Hepatic stellate cell (primary cell): ENCODE measurements at regions not wholly inside any gene's neighbourhood (a gene's known extent, or its start where the extent isn't known, plus 50 kb on each side); places are given as distances from the start of the nearest gene placed in this dataset.
A peak's percentile ranks its signal among the peaks of the same experiment; 100 is the strongest.
"Not testable (repeated sequence)": the region's sequence is repeated elsewhere in the genome, so short reads cannot be mapped to it uniquely, and the experiment has no call there.

Source experiments
- DNase-seq: peaks from one replicate; pipeline ENCODE4 v3.0.0; 2011; ENCODE audit warnings: low spot score

DNA sequence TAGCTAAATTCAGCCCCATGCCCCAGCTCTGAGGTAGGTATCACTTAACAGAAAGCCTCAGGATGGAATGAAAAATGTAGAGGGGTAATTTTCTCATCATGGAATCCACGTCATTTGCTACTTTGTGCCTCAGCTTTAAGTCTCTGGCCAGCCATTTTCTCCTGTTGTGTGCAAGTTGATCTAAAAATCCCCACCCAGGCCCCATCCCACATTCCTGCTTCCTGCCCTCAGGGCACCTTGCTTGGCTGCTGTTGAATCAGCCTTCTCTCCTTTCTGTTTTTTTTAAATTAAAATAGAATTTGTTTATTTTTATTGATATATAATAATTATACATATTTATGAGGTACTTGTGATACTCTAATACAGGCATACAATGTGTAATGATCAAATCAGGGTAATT is 179.9 kb upstream of the TSHZ3 start:
- no peak for DNase-seq

DNA sequence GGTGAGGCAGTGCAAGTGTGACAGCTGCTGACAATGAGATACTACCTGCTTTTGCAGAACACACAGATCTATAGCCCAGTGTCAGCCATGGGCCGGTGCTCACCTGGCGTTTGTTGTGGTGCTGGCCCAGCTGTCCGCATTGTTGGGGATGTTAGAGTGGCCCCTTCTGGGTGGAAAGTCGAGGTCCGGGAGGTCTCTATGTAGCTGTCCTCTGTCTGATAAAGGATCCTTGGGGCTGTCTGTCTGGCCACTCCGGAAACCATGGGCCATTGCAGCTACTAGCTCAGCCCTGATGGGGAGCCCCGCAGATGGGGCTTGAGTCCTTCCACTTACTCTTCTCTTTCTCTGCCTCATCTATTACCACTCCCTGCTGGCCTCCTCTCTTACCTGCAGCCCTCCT is 181.5 kb upstream of the TSHZ3 start:
- DNase-seq: no peak

DNA sequence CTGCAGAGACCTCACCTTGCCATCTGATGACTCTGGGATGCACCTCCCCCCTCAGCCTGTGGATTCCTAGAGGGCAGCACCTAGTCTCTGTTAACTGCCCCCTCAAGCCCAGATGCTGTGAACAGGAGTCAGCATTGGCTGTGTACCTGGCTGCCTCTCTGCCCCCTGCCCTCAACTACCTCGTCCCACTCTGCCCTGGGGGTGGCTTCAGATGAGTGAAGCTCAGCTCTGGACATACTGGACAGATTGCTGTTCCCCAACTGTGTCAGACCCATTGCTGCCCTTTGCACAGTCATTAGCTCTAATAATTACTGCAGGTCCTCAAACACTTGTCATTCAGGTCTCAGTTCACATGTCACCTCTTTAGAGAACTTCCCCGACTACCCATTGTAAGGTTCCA is 182.1 kb upstream of the TSHZ3 start:
- no peak for DNase-seq

DNA sequence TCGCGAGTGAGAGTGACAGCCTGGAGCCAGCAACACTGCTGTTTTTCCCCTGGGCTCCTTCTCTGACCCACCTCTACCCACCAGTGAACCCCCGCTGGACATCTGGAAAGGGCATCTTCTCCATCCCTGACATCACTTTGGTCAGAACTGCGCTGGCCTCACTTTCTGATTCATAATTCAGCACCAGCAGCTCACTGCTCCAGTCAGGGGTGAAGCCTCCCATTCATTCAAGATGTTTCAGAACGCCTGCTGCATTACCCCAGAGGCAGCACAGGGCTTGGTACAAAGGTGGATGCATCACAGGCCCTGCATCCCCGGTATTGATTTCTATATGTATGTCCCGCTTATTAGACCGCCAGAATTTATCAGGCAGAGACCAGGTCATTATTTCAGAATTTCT is 182.8 kb upstream of the TSHZ3 start:
- DNase-seq: no peak

DNA sequence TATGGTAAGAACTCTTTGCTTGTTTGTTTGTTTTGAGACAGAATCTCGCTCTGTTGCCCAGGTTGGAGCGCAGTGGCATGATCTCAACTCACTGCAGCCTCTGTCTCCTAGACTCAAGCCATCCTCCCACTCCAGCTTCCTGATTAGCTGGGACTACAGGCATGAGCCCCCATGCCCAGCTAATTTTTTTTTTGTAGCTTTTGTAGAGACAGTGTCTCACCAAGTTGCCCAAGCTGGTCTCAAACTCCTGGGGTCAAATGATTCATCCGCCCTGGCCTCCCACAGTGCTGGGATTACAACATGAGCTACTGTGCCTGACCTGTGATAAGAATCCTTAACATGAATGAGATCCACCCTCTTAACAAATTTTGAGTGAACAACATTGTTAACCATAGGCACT is 183.9 kb upstream of the TSHZ3 start:
- no peak for DNase-seq

DNA sequence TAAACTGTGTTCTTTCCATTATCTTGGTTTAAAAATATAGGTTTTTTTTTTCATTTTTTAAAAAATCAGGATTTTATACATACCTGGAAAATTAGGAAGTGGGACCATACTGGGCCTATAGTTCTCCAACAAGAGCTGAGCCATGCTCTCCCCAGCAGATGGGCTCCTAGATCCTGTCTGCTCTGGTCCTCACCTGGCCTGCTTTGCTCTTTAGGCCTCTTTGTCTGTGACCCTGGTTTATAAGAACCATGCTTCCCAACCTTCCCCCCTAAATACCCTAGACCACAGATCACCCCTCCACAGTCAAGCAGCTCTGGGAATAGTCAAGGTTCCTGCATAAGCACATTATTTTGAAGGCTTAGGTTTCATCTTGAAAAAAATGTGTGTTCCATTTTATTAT is 185.0 kb upstream of the TSHZ3 start:
- no peak for DNase-seq

DNA sequence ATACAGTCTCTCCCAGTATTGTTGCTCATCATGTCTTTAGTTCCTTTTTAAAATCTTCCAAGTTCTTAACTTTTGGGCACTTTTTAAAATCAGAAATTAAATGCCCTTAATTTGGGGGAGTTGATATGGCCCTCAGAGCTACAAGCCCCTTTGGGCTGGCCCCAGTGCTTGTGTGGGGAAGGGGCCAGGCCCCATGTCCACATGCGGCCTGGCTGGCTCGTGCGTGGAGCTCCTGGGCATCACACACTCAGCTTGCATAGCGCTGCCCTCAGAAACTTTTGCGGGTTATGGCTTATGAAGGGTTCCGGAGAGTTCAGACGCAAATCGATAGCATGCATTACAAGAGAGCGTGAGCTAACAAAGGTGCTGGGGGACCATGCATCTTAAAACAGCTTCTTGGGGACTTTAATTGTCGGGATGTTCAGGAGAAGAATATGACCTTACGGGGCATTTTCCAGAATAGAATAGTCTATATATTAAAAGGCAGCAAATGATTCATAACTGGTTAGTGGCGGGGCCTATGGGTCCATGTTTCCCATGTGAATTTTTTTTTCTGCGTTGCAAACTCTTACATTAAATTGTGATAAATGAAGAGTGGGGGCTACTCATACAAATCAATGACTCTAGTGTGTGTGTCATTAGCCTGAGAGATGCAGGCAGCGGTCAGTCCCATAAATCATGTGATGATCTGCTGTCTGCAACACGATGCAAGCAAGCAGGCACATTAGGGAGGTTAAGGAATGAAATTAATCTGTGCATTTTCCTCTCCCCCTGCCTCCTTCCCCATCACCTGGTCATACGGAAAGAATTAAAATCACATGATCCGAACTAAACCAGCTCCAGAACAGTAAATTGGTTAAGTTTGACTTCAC is 185.8 kb upstream of the TSHZ3 start:
- no peak for DNase-seq

DNA sequence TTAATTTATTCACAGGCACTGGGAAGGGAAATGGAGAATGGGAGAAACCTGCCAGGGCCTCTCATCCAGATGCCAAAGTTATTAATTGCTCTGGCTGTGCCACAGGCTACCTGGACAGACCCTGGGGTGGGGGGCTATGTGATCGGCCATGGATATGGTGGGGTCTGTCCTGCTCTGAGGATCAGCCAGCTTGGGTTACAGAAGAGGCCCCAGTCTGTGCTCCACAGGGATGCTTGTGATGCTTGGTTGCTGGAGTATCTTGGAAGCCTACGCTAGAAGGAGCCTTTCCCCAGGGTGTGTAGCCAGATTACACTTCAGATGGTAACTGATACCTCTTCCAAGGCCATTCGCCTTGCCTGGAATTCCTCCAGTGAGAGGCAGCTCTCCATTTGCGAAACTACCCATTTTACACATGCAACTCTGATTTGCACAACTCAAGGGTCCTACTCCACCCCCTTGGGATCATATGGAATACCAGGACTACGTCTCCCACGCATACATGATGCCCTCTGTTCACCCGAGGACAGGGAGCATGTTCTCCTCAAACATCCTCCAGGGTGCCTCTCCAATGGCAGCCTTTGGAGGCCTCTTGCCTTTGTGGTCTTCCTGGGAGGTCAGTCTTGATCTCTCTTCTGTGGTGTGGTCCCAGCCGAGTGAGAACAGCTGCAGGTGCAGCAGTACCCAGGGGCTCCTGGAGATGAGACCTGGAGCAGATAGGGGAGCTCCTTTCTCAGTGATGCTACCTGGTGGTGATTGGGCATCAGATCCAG is 186.6 kb upstream of the TSHZ3 start:
- no peak for DNase-seq

DNA sequence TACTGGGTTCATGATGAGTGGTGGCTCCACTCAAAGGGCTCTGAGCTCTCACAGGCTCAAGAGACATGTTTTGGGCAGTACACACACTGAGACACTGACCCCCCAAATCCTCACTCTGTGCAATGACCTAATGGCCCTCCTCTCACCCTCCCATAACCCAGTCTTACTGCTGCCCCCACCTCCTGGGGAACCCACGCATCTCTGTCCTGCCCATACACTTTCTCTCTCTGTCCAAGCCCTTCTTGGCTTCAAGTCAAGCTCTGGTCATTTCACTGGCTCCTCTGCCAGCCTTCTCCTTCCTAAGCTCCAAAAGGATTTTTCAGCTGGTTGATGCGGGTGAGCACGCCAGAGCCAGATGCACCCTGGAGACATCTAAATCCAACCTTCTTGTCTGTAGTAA is 187.9 kb upstream of the TSHZ3 start:
- no peak for DNase-seq

DNA sequence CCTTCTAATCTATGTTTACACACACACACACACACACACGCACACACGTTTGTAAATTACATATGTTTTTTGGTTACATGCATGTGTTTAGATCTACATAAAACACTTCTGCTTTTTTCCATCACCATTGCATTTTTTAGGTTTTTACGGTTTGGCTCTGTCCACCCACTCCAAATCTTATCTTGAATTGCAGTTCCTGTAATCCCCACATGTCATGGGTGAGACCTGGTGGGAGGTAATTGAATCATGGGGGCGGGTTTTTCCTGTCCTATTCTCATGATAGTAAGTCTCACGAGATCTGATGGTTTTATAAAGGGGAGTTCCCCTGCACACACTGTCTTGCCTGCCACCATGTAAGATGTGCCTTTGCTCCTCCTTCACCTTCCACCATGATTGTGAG is 188.7 kb upstream of the TSHZ3 start:
- DNase-seq: not testable (repeated sequence)

DNA sequence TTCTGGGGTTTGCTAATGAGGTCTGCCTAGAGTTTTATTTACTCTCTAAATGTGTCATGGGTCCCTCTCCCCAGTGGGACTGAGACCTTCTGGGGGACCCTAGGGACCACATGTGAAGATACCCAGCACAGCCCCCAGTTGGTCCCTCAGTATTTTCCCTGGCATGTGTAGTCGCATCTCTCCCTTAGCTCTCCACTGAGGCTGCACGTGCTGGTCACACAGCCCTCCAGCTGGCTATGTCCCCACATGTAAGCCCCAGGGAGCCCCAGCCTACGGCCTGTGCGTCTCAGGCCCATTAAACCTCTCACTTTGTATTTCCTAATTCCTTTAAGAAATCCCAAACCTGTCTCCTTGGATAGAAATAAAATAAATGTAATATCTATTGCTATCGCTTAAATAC is 189.6 kb upstream of the TSHZ3 start:
- DNase-seq: no peak

DNA sequence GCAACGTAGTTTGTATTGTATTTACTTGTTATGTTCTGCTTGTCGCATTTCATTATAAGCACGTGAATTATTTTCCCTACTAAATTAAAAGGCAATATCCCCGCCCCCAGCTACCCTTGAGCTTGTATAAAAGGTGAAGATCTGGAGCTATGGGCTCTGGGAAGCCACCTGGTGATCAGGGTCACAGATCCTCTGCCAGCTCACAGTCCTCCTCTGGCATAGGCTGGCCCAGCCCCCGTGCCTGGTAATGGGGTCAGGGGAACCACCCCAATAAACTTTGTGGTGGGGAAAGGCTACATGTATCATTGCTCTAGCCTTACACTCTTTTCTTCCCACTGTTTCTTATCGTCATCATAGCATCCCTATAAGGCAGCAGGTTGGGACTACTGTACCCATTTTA is 190.2 kb upstream of the TSHZ3 start:
- no peak for DNase-seq

DNA sequence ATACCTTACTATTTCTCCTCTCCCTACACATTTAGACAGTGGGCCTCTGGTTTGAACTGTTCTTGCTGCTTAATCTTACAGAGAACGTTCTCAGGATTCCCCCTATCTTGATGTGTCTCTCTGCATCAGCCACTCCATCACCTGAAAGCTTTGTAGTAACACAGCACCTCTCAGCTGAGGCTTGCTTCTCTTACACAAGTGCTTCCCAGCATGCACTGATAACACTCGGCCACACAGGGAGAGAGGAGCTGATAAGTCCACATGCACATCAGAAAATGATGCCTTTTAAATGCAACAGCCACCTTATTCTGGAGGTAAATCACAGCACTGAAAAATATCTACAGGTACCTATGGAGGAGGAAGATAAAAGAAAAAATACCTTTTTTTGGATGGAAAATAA is 192.2 kb upstream of the TSHZ3 start:
- no peak for DNase-seq

DNA sequence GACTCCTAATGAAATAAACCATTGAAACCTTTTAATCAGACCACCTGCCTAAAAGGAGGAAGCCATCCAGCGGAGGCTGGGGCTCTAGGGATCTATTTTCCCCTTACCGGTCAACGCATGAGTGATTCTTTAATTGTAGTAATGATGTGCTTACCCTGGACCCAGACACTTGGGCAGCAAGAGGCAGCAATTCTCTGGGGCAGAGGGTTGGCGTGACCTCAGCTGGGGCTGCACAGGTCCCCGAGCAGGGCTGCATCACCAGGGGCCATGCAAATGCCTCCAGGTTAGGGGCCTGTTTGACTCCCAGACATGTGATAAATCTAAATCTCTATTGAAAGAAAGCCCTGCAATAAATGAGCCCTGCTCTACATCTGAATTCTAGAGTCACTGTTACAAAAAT is 194.2 kb upstream of the TSHZ3 start:
- no peak for DNase-seq

DNA sequence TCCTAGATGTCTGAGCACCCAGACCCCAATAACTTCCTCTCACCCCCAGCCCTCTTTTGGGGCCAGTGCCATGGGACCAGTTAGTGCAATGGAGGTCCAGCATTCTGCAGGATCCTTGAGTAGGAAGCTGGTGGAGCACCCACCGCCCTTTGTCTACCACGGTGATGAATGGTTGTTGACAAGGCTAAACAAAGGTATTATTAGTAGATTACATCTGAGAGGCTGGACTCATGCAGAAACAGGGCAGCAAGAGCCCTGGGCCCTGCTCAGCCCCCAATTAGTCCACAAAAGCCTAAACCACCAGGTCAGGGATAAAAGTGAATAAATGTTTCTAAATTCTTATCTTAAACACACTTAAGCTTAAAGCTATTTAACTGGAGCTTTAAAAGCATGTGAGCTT is 196.5 kb upstream of the TSHZ3 start:
- no peak for DNase-seq

DNA sequence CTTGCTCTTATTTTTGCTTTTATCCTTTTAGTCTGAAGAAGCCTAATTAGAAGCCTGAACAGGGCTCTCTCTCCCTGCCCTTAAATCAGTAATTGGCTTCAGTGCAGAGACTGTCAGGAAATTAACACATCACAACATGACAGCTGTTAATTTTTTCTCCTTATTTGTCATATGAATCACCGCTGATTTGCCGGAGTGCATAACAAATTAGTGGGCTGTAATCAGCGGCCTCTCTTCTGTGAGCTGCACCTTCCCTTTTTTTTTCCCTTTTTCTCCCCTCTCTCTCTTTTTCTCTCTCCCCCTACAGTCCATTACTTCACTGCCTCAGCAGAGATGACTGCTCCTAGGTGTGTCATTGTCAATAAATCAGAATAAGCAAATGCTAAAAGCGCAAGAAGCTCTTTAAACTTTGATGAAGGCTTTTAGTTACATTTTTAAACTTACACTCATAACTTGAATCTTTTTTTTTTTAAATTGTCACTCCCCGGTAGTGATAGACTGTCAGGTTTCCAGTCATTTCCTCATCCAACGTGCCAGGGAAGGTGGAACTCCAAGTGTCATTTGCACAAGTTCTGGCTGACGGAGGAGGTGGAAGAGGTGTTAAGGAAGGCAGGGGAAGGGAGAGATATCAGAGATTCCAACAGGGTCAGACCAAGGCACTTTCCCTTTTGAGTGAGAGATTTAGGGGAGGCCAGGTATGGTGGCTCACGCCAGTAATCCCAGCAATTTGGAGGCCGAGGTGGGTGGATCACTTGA is 197.1 kb upstream of the TSHZ3 start:
- no peak for DNase-seq

DNA sequence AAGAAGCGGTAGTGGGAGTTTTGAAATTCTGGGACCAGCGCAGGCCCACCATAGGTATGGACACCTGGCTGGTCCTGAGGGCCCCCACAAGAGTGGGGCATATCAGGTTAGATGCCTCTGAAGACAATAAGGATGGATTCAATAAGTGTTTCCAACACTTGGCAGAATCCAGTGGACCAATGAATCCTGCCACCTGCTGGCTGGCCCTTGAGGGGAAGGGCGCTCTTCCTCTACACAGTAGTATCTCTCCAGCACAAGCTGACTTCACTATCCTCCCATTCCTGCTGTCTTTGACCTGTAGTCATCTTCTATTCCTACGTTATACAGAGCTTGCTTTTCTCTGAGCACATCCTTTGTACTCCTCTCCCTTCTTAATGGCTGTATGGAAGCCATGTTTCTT is 199.7 kb upstream of the TSHZ3 start:
- DNase-seq: peak; percentile 21

DNA sequence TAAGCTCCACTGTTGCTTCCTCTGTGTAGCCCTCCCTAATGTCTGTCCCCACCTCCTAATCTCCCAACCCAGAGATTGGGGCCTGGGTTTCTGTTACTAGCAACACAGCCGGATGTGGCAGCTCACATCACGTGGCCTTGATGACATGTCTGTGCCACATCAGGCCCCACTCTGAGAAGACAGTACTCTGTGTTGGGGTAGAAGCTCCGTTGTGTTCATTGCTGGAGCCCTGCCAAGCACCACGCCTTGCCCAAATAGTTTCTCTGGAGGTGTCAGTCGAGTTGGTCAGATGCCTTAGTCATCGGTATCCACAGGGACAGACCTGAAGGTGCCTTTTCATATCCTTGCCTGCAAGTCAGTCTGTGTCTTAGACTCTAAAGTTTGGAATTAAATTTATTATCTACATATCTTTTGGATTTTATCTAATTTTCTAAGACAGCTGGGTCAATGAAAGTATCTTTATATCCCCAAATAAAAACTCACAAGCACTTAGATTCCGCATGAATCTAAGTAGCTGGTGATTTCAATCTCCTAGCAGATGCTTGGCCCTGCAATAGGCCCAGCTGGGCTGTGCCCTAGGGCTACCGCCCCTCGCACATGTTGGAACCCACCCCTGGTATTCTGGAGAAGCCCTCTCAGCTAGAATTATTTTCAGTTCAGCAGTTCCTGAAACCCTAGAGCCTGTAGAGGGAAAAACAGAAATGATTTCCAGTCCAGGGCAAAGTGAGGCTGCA is 204.0 kb upstream of the TSHZ3 start:
- no peak for DNase-seq

DNA sequence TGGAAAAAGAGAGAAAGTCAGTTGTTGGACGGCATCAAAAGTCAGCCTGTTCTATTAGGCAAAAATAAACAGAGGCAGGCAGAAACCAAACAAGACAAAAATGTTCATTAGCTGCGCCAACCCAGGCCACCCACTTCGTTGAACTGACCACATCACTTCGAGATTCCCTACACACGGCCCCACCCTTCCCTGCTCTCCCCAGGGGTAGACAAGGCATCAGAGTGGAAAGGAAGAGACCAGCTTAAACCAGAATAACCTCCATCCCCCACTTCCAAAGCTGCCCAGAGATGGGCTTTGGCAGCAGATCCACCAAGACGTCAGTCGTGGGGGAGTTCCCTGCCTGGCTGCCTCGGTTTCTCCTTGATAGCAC is 204.6 kb upstream of the TSHZ3 start:
- DNase-seq: no peak

DNA sequence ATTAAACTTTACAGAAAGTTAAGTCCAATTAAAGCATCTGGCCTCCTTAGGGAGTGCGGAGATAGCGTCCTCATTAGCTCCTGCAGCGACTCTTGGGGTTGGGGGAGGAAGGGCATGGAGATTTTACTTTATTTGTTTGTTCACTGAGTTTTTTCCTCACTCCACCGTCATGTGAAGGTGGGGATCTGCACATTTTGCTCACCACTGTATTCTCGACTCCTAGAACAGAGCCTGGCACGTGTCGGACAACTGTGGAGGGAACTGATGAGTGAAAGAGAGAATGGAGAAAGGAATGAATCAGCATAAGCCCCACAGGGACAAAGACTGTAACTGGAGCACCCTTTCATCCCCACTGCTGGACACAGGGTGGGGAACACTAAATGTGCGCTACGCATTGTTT is 205.1 kb upstream of the TSHZ3 start:
- DNase-seq: no peak

DNA sequence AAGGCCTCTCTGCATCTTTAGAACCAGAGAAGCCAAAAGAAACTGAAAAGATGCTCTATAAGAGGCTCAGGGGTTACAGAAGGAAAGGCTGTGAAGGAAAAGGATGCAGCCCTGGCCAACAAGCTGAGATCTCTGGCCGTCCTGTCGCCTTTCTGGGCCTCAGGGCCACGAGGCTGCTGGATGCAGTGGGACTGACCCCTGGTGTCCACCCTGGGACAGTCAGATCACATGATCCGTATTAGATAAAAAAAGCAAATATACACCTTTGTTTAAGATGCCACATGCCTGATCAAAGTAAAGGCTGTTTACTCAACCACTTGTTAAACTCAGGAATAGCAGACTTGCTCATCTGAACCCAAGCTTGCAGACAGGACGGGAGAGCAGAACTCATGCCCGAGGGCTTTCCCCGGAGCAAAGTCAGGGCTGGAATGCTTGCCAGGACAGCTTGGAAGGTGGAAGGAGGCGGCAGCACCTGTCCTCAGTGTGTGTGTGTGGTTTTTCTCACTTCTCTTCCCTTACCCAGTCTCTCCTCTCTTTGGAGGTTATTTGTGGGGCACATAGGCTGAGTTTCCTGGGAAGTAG is 206.5 kb upstream of the TSHZ3 start:
- DNase-seq: no peak

DNA sequence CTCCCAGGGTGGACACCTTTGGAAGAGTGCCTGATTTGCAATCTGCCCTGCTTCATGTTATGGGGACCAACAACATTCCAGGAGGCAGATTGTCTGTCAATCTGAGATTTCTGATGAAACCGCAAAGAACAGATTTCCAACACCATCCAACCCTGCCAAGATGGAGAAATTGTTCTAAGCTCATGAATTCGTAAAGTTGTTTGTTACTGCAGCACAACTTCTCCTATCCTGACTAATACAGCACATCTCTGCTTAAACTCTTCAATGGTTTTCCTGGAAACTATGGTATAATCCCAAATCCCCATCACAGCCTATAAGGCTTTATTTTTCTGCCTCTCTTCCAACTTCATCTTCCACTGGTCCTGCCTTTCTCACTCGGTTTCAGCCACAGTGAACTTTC is 210.3 kb upstream of the TSHZ3 start:
- no peak for DNase-seq
